ENCODE measurements at regions not wholly inside any gene's neighbourhood (a gene's known extent, or its start where the extent isn't known, plus 50 kb on each side); places are given as distances from the start of the nearest gene placed in this dataset.

DNA sequence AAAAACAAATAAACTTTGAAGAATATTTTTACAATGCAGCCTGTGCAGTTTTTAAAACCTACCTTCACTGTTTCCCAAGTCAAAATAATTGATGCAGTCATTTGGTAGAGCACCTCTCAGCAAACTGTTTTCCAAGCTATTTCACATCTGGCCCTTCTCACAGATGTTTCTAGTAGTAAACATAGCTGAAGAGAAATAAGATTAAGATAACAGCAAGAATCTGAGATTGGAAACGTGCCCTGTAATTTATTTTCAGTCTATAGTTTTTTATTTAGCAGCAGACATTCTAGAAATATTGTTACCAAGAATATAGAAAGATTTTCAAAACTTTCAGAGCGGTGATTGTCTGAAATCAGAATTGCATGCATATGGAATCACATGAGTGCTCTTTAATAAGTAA lies 440.2 kb downstream of the TRIB2 start:
- H3K36me3 Mint-ChIP-seq (ENCODE audit: low read depth): no peaks in the 10 kb centered on the region
- H3K27me3 Mint-ChIP-seq (ENCODE audit: low read depth): no peaks in the 10 kb centered on the region
- H3K4me1 Mint-ChIP-seq (ENCODE audit: low read depth): no peaks in the 10 kb centered on the region
- no peaks in the 10 kb centered on the region for H3K9me3 Mint-ChIP-seq
- no peak overlapping the region for H3K4me3 Mint-ChIP-seq
- no peak overlapping the region for H3K27ac Mint-ChIP-seq

DNA sequence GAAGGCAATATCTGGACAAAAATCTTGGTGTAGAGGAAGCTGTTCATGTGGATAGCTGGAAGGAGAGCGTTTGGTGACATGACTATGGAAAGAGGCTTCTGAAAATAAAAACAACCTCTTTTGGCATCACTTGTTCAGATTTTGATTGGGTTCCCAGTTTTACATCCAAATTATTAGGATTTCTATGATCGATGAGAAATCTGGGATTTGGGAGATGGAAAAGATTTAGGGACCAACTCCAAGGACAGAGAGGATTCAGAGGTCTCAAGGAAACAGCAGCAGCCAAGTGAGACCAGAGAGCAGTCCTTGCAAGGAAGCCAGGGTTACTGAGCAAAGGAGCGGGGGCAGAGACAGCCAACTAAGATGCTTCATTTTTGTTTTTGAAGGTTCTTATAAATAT lies 441.7 kb downstream of the TRIB2 start:
- H3K36me3 Mint-ChIP-seq (ENCODE audit: low read depth): no peaks in the 10 kb centered on the region
- no peak overlapping the region for H3K4me3 Mint-ChIP-seq
- no peak overlapping the region for H3K27ac Mint-ChIP-seq
- no peaks in the 10 kb centered on the region for H3K9me3 Mint-ChIP-seq
- H3K27me3 Mint-ChIP-seq (ENCODE audit: low read depth): no peaks in the 10 kb centered on the region
- H3K4me1 Mint-ChIP-seq (ENCODE audit: low read depth): no peaks in the 10 kb centered on the region

- Mint-ChIP-seq H3K4me3 (no peak overlapping the region), H3K4me1 (ENCODE audit: low read depth) (no peaks in the 10 kb centered on the region), H3K27me3 (ENCODE audit: low read depth) (no peaks in the 10 kb centered on the region), H3K9me3 (peaks cover 7% of the 10 kb centered on the region), H3K36me3 (ENCODE audit: low read depth) (no peaks in the 10 kb centered on the region), H3K27ac (no peak overlapping the region)
These were observed 464.0 kb downstream of the TRIB2 start for GRCh38 chr2:13180729-13181128.

DNA sequence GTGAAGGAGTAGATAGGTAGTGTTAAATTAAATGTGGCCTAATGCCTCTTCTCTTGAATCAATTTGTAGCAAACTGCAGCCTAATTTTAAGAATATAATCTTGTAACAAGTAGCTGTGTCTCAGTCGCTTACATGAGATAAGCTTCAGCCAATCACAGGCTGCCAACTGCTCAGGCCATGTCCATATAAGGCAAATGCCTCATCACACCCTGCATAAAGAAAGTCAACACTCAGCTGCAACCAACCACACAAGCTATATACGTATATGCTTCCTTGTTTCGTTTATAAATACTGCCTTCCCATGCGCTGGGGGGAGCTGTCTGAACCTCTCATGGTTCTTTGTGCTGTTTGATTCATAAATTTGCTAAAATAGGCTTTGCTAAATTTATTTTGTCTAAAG lies 476.3 kb downstream of the TRIB2 start:
- Mint-ChIP-seq H3K4me1 (ENCODE audit: low read depth) (no peaks in the 10 kb centered on the region), H3K27ac (no peak overlapping the region), H3K27me3 (ENCODE audit: low read depth) (no peaks in the 10 kb centered on the region), H3K36me3 (ENCODE audit: low read depth) (no peaks in the 10 kb centered on the region), H3K9me3 (no peaks in the 10 kb centered on the region), H3K4me3 (no peak overlapping the region)

DNA sequence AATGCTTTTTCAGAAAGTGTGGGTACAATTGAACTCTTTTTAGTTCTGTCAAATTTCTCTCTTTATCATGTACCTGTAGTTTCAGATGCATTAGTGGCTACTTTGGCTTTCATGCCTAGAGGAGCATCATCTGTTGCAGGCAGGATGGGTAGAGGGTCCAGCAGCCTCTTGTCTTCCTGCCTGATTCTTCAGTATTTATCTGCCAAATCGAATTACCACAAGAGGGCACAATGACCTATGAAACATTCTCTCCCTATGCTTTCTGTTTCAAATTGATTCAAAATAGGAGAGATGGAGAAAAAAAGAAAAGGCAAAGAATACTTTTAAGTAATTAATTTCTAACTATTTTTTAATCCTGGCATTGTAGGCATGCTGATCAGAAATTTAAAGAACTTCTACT lies 477.2 kb downstream of the TRIB2 start:
- Mint-ChIP-seq H3K4me1 (ENCODE audit: low read depth) (no peaks in the 10 kb centered on the region), H3K27ac (no peak overlapping the region), H3K4me3 (no peak overlapping the region), H3K36me3 (ENCODE audit: low read depth) (no peaks in the 10 kb centered on the region), H3K27me3 (ENCODE audit: low read depth) (no peaks in the 10 kb centered on the region), H3K9me3 (no peaks in the 10 kb centered on the region)

DNA sequence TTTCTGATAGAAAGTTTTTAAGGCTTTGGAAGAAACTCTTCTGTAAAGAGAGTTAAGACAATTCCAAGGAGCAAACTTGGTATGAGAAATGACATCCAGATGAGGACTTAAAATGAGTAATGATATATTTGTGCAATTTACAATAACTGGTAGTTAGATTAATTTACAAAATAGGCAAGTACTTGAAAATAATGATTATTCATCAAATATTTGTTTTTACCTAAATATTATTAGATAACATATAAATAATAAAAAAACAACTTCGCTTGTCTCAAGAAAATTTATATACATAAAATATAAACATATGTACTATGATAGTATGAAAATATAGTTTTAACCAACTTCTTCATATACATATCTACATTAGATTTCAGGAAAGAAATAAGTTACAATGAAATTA lies 478.5 kb downstream of the TRIB2 start:
- H3K9me3 Mint-ChIP-seq: no peaks in the 10 kb centered on the region
- no peaks in the 10 kb centered on the region for H3K4me1 Mint-ChIP-seq (ENCODE audit: low read depth)
- H3K4me3 Mint-ChIP-seq: no peak overlapping the region
- H3K36me3 Mint-ChIP-seq (ENCODE audit: low read depth): no peaks in the 10 kb centered on the region
- H3K27me3 Mint-ChIP-seq (ENCODE audit: low read depth): no peaks in the 10 kb centered on the region
- H3K27ac Mint-ChIP-seq: no peak overlapping the region

DNA sequence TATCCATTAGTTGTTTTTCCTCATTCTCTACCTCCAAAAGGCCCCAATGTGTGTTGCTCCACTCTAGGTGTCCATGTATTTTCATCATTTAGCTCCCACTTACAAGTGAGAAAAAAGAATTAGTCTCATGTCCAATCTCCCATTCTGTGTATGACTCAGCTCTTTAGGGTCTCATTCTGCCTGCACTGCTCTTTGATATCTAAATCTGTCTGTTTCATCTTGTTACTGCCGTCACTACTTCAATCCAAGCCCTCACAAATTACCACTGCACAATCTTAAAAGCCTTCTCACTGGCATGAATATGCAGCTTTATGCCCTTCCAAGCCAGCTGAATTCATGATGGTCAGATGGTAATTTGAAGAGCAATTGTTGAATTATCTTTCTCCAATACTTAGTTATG lies 480.5 kb downstream of the TRIB2 start:
- Mint-ChIP-seq H3K36me3 (ENCODE audit: low read depth) (no peaks in the 10 kb centered on the region), H3K27ac (no peak overlapping the region), H3K9me3 (no peaks in the 10 kb centered on the region), H3K4me1 (ENCODE audit: low read depth) (no peaks in the 10 kb centered on the region), H3K4me3 (no peak overlapping the region), H3K27me3 (ENCODE audit: low read depth) (no peaks in the 10 kb centered on the region)

DNA sequence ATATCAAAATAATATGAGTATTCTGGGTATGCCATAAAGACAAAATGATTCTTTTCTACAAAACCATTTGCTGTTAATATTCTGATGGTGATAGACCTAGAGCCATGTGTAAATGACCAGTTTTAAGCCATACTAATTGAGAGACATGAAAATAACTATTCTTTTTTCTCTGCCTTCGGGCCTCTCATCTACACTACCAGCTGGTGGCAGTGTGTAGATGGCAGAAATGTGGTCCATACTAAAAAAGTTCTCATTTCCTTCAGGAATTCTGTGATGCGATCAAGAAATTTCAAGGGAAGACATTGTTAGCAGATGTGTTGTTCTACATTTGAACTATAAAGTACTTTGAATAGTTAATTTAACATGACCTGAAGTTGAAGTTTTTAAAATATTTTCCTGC lies 485.2 kb downstream of the TRIB2 start:
- no peaks in the 10 kb centered on the region for H3K27me3 Mint-ChIP-seq (ENCODE audit: low read depth)
- no peaks in the 10 kb centered on the region for H3K4me1 Mint-ChIP-seq (ENCODE audit: low read depth)
- no peak overlapping the region for H3K4me3 Mint-ChIP-seq
- no peaks in the 10 kb centered on the region for H3K36me3 Mint-ChIP-seq (ENCODE audit: low read depth)
- no peak overlapping the region for H3K27ac Mint-ChIP-seq
- H3K9me3 Mint-ChIP-seq: no peaks in the 10 kb centered on the region

DNA sequence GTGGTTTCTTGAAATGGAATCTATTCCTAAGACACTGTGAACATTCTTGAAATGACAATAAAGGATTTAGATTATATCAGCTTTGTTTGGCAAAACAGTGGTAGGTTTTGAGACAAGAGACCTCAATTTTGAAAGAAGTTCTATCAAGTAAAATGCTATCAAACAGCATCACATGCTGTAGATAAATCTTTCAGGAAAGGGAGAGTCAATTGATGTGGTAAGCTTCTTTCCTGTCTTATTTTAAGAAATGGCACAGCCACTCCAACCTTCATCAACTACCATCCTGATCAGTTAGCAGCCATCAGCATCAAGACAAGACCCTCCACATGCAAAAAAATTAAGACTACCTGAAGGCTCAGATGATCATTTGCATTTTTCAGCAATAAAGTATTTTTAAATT lies 495.4 kb downstream of the TRIB2 start:
- Mint-ChIP-seq H3K4me3 (no peak overlapping the region), H3K9me3 (no peaks in the 10 kb centered on the region), H3K4me1 (ENCODE audit: low read depth) (no peaks in the 10 kb centered on the region), H3K27me3 (ENCODE audit: low read depth) (no peaks in the 10 kb centered on the region), H3K27ac (no peak overlapping the region), H3K36me3 (ENCODE audit: low read depth) (no peaks in the 10 kb centered on the region)

GRCh38 chr2:13218205-13218604 lies 501.5 kb downstream of the TRIB2 start:
- Mint-ChIP-seq H3K9me3 (no peaks in the 10 kb centered on the region), H3K36me3 (ENCODE audit: low read depth) (no peaks in the 10 kb centered on the region), H3K4me1 (ENCODE audit: low read depth) (no peaks in the 10 kb centered on the region), H3K4me3 (no peak overlapping the region), H3K27me3 (ENCODE audit: low read depth) (no peaks in the 10 kb centered on the region), H3K27ac (no peak overlapping the region)

DNA sequence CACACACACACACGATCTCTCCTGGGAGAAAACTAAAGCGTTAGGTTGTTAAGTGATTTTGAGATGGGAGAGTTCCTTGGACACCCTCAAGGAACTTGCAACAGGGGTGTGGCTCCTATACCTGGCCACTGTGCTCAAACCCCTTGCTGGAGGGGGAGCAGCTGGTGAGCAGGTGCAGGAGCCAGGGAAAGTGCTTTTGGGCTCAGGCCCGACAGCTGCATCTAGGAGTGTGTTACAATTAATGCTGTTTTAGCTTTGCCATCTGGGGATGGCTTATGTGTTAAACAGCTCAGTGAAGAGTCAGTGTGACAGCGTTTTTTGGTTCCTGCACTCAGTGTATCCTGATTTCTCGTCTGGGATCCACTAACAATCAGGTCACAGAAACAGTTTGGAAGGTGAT lies 510.8 kb downstream of the TRIB2 start:
- Mint-ChIP-seq H3K36me3 (ENCODE audit: low read depth) (no peaks in the 10 kb centered on the region), H3K27ac (no peak overlapping the region), H3K4me3 (no peak overlapping the region), H3K9me3 (no peaks in the 10 kb centered on the region), H3K27me3 (ENCODE audit: low read depth) (no peaks in the 10 kb centered on the region), H3K4me1 (ENCODE audit: low read depth) (no peaks in the 10 kb centered on the region)

DNA sequence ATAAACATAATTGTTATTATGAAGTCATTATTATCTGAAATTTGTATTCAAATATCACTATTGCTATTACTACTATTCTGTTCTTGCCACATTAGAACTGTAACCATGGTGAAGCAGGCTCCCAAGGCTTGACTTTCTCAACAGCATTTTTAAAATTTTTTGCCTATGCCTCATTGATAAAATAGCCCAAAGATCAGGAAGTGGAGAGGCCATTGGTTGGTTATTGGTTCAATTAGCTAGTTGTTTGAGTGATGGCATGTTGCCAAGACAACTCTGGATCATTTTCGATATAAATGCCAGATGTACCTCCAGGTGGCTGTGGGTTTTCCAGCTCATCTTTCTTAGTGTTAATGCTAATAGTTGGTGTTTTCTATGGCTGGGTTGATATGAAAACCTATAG lies 513.5 kb downstream of the TRIB2 start:
- no peak overlapping the region for H3K4me3 Mint-ChIP-seq
- H3K9me3 Mint-ChIP-seq: no peaks in the 10 kb centered on the region
- H3K4me1 Mint-ChIP-seq (ENCODE audit: low read depth): no peaks in the 10 kb centered on the region
- H3K27me3 Mint-ChIP-seq (ENCODE audit: low read depth): no peaks in the 10 kb centered on the region
- no peaks in the 10 kb centered on the region for H3K36me3 Mint-ChIP-seq (ENCODE audit: low read depth)
- no peak overlapping the region for H3K27ac Mint-ChIP-seq

- no peaks in the 10 kb centered on the region for H3K27me3 Mint-ChIP-seq (ENCODE audit: low read depth)
- no peaks in the 10 kb centered on the region for H3K36me3 Mint-ChIP-seq (ENCODE audit: low read depth)
- no peak overlapping the region for H3K27ac Mint-ChIP-seq
- H3K9me3 Mint-ChIP-seq: no peaks in the 10 kb centered on the region
- no peaks in the 10 kb centered on the region for H3K4me1 Mint-ChIP-seq (ENCODE audit: low read depth)
- H3K4me3 Mint-ChIP-seq: no peak overlapping the region
These were observed 523.3 kb downstream of the TRIB2 start for GRCh38 chr2:13240061-13240460.

DNA sequence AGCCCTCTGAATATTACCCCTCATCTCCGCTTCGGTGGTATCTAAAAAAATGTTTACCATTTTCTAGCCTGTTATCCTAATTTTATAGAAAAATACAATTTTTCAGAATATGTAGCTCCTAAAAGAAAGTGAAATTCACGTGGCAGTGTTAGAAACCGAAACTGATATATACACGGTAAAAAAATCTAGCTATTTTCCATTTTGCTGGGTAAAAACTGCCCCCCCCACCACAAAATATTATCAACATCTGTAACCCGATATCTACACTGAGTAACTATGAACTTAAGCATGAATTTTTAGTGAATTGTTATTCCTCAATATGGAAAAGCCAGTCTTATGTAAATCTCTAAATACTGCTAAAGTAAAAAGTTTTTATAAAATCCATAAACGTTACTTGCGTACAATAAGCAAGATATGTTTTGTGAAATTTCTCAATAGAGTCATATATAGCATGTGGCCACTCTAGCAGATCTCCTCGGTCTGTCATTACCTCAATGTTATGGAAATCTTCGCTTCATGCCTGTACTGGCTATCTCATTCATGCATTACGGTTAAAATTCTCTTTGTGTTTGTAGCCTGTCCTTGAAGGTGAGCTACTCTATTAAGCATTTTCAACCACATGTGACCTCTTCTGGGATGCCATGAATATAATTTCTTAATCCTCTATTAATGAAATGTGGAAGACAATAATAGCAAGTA lies 524.2 kb downstream of the TRIB2 start:
- Mint-ChIP-seq H3K9me3 (no peaks in the 10 kb centered on the region), H3K27me3 (ENCODE audit: low read depth) (no peaks in the 10 kb centered on the region)

DNA sequence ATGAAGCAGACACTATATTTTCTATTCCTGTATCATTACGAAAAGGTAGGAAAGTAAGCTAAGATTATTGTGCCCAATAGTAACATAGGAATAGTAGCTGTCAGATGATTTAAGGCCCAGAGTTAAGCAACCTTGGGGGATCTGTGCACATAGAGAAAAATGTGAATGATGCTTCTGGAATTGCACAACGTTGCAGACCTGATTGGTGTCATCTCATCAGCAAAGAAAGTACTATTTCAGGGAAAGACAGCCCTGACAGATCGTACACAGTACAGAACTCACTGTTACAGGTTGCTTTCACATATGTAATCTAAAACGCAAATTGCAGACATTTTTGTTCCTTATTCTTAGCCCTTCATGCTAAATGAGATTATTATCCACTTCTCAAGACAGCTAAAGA lies 535.9 kb downstream of the TRIB2 start:
- no peaks in the 10 kb centered on the region for H3K9me3 Mint-ChIP-seq
- no peaks in the 10 kb centered on the region for H3K36me3 Mint-ChIP-seq (ENCODE audit: low read depth)
- H3K4me1 Mint-ChIP-seq (ENCODE audit: low read depth): no peaks in the 10 kb centered on the region
- no peak overlapping the region for H3K27ac Mint-ChIP-seq
- no peaks in the 10 kb centered on the region for H3K27me3 Mint-ChIP-seq (ENCODE audit: low read depth)
- no peak overlapping the region for H3K4me3 Mint-ChIP-seq

More for the DNA sequence above, 524.2 kb downstream of the TRIB2 start:
- Mint-ChIP-seq H3K27ac (no peak overlapping the region), H3K4me3 (no peak overlapping the region), H3K4me1 (ENCODE audit: low read depth) (no peaks in the 10 kb centered on the region), H3K36me3 (ENCODE audit: low read depth) (no peaks in the 10 kb centered on the region)

GRCh38 chr2:13255485-13255884 lies 538.7 kb downstream of the TRIB2 start:
- Mint-ChIP-seq H3K27ac (no peak overlapping the region), H3K9me3 (no peaks in the 10 kb centered on the region), H3K4me1 (ENCODE audit: low read depth) (no peaks in the 10 kb centered on the region), H3K4me3 (no peak overlapping the region), H3K36me3 (ENCODE audit: low read depth) (no peaks in the 10 kb centered on the region), H3K27me3 (ENCODE audit: low read depth) (no peaks in the 10 kb centered on the region)

Measured in T-helper 1 cell treated with Interleukin-12 subunit alpha and Interleukin-12 subunit beta and Interleukin-4 antibody, amounts not matched to agents 30 μg/mL and 1 μg/mL, for 36 hours (primary cell).